HepG2 (cell line): ENCODE measurements at regions not wholly inside any gene's neighbourhood (a gene's known extent, or its start where the extent isn't known, plus 50 kb on each side); places are given as distances from the start of the nearest gene placed in this dataset.

Source experiments
- ATAC-seq: fragments of 200-7000 bp; cut with Tn5 transposase; 3 replicates; pipeline ENCODE4 v1.9.1; 2020; ENCODE audit warnings: mild to moderate bottlenecking, moderate library complexity
- BruUV-seq: library from RNA; stranded (reverse); fragments of 400-500 nt; replicated peaks from 2 replicates; lab custom pipeline; 2021; lab: Mats Ljungman, UMichigan
- CTCF ChIA-PET: fragments of 300-600 bp; formaldehyde crosslinking; extraction: SDS; loops from one replicate; lab custom pipeline; 2021; ENCODE audit warnings: low total read pairs, inconsistent platforms, low intra/inter-chr PET ratio; lab: Yijun Ruan, JAX
- POLR2A ChIA-PET: fragments of 350-600 bp; sonication (Branson Sonifier 250); formaldehyde crosslinking; loops from one replicate; lab custom pipeline; 2020; ENCODE audit warnings: antibody characterized with exemption, inconsistent platforms; lab: Yijun Ruan, JAX
- DNase-seq: peaks from one replicate; pipeline ENCODE4 v3.0.0-alpha.2; 2015; ENCODE audit warnings: low spot score
- FAIRE-seq: peaks from 3 replicates; lab custom pipeline; 2011; peaks lifted over from hg19 to GRCh38; lab: Jason Lieb, UNC
- H2AFZ ChIP-seq: one replicate; pipeline ENCODE4 v1.6.1; 2011; ENCODE audit warnings: low read length, inconsistent platforms
- H3K27ac ChIP-seq: fragments of 300-600 bp; 3 replicates; pipeline ENCODE4 v1.8.0; 2011; ENCODE audit warnings: mixed run types, mild to moderate bottlenecking, mixed read lengths, low read length, inconsistent platforms; ENCODE audit not compliant: insufficient read depth; ENCODE audit errors: extremely low read length
- H3K27me3 ChIP-seq, 2 experiments: fragments of 200-600 bp in 1 of 2; 2 replicates in 1 of 2; 3 replicates in 1 of 2; pipeline versions ENCODE4 v1.6.0 to v1.8.0; 2011; ENCODE audit warnings: low read length in 2 of 2, mild to moderate bottlenecking in 2 of 2, moderate library complexity in 2 of 2, inconsistent platforms in 1 of 2; ENCODE audit not compliant: insufficient read depth in 2 of 2, control insufficient read depth in 1 of 2
- H3K36me3 ChIP-seq, 2 experiments: fragments of 200-600 bp in 1 of 2; replicated peaks in 1 of 2; 2 replicates in 1 of 2; 3 replicates in 1 of 2; pipeline versions ENCODE4 v1.5.1 to v1.8.0; 2011; ENCODE audit warnings: low read length in 2 of 2, inconsistent platforms in 1 of 2; ENCODE audit not compliant: insufficient read depth in 2 of 2, control insufficient read depth in 1 of 2
- H3K4me1 ChIP-seq: 2 replicates; pipeline ENCODE4 v1.5.1; 2012; ENCODE audit warnings: low read length, inconsistent platforms; ENCODE audit not compliant: insufficient read depth
- H3K4me2 ChIP-seq: 2 replicates; pipeline ENCODE4 v1.6.0; 2011; ENCODE audit warnings: low read depth, low read length, inconsistent platforms
- H3K4me3 ChIP-seq, 3 experiments: fragments of 200-600 bp in 1 of 3; sonication (generic), shearing (Covaris generic) in 1 of 3; replicated peaks in 1 of 3; 2 replicates each; pipeline ENCODE4 v1.5.1; 2011 to 2016; ENCODE audit warnings: low read length in 3 of 3, inconsistent platforms in 2 of 3, low read depth in 2 of 3, mild to moderate bottlenecking in 2 of 3, control low read depth in 1 of 3, mixed read lengths in 1 of 3; ENCODE audit not compliant: insufficient read depth in 1 of 3
- H3K79me2 ChIP-seq: one replicate; pipeline ENCODE4 v1.6.1; 2011; ENCODE audit warnings: low read length, inconsistent platforms; ENCODE audit not compliant: insufficient read depth
- H3K9ac ChIP-seq: 2 replicates; pipeline ENCODE4 v1.6.0; 2011; ENCODE audit warnings: mild to moderate bottlenecking, low read depth, low read length, inconsistent platforms; ENCODE audit not compliant: insufficient read depth
- H3K9me3 ChIP-seq: 2 replicates; pipeline ENCODE4 v1.5.1; 2012; ENCODE audit warnings: mild to moderate bottlenecking, low read length
- H4K20me1 ChIP-seq: 2 replicates; pipeline ENCODE4 v1.6.0; 2011; ENCODE audit warnings: inconsistent platforms, mild to moderate bottlenecking, low read length, moderate library complexity; ENCODE audit not compliant: insufficient read depth
- MEF2D ChIP-seq: sonication (generic); formaldehyde crosslinking; IDR thresholded peaks from 2 replicates; pipeline ENCODE4 v1.5.1; 2020; ENCODE audit warnings: mild to moderate bottlenecking, missing genetic modification reagents
- NFE2L1 ChIP-seq: sonication (generic); formaldehyde crosslinking; IDR thresholded peaks from 2 replicates; pipeline ENCODE4 v1.4.0; 2020; ENCODE audit warnings: missing genetic modification reagents, mild to moderate bottlenecking, borderline replicate concordance
- ZNF350 ChIP-seq: sonication (generic); formaldehyde crosslinking; IDR thresholded peaks from 2 replicates; pipeline ENCODE4 v1.4.0; 2020; ENCODE audit warnings: mild to moderate bottlenecking, low read depth, missing genetic modification reagents, borderline replicate concordance
- ZNF816 ChIP-seq: sonication (generic); formaldehyde crosslinking; IDR thresholded peaks from 2 replicates; pipeline ENCODE4 v1.8.0; 2022; ENCODE audit warnings: missing genetic modification reagents, mild to moderate bottlenecking, borderline replicate concordance
- WGBS: methylation state at CpG from one replicate; pipeline ENCODE4 v1.1.6; 2017; ENCODE audit warnings: low lambda C conversion rate; 5-methylcytosine and 5-hydroxymethylcytosine counted together
- in situ Hi-C: cut with HindIII; loops from 2 replicates; pipeline ENCODE4 v1.10.0; 2017; ENCODE audit warnings: low pct_unique_long_range_greater_than_20kb; ENCODE audit not compliant: extremely low pct_ligation_motif_present
- intact Hi-C: fragments of 100-400 bp; cut with micrococcal nuclease; formaldehyde crosslinking; loops from one replicate; pipeline ENCODE4 v1.10.0; 2022; ENCODE audit not compliant: unreplicated experiment
- TF ChIP-seq, protein P1 (sequence below): sonication (generic); formaldehyde crosslinking; IDR thresholded peaks from 2 replicates; pipeline ENCODE4 v1.5.1; 2020; ENCODE audit warnings: mild to moderate bottlenecking, missing genetic modification reagents, moderate library complexity
- TF ChIP-seq, protein P2 (sequence below): sonication (generic); formaldehyde crosslinking; IDR thresholded peaks from 2 replicates; pipeline ENCODE4 v1.4.0; 2020; ENCODE audit warnings: mild to moderate bottlenecking, missing genetic modification reagents
- TF ChIP-seq, protein P3 (sequence below): sonication (generic); formaldehyde crosslinking; IDR thresholded peaks from 2 replicates; pipeline ENCODE4 v1.4.0; 2020; ENCODE audit warnings: missing genetic modification reagents
- TF ChIP-seq, protein P4 (sequence below): sonication (generic); formaldehyde crosslinking; IDR thresholded peaks from 2 replicates; pipeline ENCODE4 v1.8.1; 2023; ENCODE audit warnings: mild to moderate bottlenecking, inconsistent platforms, moderate library complexity, missing genetic modification reagents, borderline replicate concordance
- TF ChIP-seq, protein P5 (sequence below): sonication (generic); formaldehyde crosslinking; IDR thresholded peaks from 2 replicates; pipeline ENCODE4 v1.9.0; 2021; ENCODE audit warnings: missing genetic modification reagents, mild to moderate bottlenecking, borderline replicate concordance

DNA sequence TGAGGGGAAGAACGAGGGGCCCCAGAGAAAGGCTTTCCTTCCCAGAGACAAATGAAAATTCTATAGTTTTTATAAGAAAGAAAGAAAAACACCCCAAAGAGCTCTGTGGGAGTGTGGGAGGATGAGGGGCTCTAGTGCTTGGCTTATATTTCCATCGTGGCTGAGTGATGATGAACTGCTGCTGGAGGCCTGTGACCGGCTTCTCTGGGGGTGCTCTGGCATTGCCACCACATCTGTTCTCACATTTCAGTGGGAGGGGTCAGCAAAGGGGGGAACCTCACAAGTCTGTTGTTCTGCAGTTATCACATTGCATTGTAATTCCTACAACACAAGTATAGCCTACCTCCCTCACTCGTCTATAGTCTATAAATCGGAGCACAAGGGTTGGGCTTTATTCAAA is 67.6 kb upstream of the BACH2 start (continued):
- TF ChIP-seq, protein P1, sequence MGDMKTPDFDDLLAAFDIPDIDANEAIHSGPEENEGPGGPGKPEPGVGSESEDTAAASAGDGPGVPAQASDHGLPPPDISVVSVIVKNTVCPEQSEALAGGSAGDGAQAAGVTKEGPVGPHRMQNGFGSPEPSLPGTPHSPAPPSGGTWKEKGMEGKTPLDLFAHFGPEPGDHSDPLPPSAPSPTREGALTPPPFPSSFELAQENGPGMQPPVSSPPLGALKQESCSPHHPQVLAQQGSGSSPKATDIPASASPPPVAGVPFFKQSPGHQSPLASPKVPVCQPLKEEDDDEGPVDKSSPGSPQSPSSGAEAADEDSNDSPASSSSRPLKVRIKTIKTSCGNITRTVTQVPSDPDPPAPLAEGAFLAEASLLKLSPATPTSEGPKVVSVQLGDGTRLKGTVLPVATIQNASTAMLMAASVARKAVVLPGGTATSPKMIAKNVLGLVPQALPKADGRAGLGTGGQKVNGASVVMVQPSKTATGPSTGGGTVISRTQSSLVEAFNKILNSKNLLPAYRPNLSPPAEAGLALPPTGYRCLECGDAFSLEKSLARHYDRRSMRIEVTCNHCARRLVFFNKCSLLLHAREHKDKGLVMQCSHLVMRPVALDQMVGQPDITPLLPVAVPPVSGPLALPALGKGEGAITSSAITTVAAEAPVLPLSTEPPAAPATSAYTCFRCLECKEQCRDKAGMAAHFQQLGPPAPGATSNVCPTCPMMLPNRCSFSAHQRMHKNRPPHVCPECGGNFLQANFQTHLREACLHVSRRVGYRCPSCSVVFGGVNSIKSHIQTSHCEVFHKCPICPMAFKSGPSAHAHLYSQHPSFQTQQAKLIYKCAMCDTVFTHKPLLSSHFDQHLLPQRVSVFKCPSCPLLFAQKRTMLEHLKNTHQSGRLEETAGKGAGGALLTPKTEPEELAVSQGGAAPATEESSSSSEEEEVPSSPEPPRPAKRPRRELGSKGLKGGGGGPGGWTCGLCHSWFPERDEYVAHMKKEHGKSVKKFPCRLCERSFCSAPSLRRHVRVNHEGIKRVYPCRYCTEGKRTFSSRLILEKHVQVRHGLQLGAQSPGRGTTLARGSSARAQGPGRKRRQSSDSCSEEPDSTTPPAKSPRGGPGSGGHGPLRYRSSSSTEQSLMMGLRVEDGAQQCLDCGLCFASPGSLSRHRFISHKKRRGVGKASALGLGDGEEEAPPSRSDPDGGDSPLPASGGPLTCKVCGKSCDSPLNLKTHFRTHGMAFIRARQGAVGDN (CRISPR knock-in tag): no peak
- TF ChIP-seq, protein P2, sequence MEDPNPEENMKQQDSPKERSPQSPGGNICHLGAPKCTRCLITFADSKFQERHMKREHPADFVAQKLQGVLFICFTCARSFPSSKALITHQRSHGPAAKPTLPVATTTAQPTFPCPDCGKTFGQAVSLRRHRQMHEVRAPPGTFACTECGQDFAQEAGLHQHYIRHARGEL (CRISPR knock-in tag): no peak

DNA sequence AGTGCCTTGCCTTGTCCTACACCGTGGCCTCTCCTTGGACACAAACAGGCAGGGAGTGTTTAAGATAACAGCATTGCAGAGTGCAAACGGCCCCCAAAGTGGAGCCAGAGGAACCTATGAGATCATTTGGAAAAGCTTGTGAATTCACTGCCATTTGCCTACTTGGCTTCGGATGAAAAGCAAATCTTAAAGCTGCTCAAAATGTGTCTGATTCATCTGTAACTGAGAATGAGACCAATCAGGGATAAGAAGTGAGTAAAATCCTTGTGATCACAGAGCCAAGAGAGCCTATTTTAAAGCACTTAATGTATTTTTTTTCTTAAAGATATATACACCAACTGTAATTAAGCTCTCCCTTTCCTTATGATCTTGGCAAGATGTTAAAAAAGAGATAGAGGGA is 65.7 kb upstream of the BACH2 start:
- H3K36me3 ChIP-seq: no peaks in the 10 kb centered on the region
- no peak for DNase-seq
- no peaks in the 10 kb centered on the region for H3K4me1 ChIP-seq
- H3K9me3 ChIP-seq: no peaks in the 10 kb centered on the region
- ATAC-seq: no peak
- no peak overlapping the region for H3K4me3 ChIP-seq
- no peak overlapping the region for H3K4me2 ChIP-seq
- CTCF ChIA-PET: no interaction called here
- WGBS: 8% methylated on average over 3 of the region's 3 CpGs
- H3K27me3 ChIP-seq: 0 out of 5 replicates have a peak, but pooled peaks cover 0 to 3% of the 10 kb centered on the region in 2 experiments
- no TSS peak for BruUV-seq
- intact Hi-C loops (no loop called here), in situ Hi-C loops (no loop called here)
- H4K20me1 ChIP-seq: no peaks in the 10 kb centered on the region
- TF ChIP-seq, protein P3, sequence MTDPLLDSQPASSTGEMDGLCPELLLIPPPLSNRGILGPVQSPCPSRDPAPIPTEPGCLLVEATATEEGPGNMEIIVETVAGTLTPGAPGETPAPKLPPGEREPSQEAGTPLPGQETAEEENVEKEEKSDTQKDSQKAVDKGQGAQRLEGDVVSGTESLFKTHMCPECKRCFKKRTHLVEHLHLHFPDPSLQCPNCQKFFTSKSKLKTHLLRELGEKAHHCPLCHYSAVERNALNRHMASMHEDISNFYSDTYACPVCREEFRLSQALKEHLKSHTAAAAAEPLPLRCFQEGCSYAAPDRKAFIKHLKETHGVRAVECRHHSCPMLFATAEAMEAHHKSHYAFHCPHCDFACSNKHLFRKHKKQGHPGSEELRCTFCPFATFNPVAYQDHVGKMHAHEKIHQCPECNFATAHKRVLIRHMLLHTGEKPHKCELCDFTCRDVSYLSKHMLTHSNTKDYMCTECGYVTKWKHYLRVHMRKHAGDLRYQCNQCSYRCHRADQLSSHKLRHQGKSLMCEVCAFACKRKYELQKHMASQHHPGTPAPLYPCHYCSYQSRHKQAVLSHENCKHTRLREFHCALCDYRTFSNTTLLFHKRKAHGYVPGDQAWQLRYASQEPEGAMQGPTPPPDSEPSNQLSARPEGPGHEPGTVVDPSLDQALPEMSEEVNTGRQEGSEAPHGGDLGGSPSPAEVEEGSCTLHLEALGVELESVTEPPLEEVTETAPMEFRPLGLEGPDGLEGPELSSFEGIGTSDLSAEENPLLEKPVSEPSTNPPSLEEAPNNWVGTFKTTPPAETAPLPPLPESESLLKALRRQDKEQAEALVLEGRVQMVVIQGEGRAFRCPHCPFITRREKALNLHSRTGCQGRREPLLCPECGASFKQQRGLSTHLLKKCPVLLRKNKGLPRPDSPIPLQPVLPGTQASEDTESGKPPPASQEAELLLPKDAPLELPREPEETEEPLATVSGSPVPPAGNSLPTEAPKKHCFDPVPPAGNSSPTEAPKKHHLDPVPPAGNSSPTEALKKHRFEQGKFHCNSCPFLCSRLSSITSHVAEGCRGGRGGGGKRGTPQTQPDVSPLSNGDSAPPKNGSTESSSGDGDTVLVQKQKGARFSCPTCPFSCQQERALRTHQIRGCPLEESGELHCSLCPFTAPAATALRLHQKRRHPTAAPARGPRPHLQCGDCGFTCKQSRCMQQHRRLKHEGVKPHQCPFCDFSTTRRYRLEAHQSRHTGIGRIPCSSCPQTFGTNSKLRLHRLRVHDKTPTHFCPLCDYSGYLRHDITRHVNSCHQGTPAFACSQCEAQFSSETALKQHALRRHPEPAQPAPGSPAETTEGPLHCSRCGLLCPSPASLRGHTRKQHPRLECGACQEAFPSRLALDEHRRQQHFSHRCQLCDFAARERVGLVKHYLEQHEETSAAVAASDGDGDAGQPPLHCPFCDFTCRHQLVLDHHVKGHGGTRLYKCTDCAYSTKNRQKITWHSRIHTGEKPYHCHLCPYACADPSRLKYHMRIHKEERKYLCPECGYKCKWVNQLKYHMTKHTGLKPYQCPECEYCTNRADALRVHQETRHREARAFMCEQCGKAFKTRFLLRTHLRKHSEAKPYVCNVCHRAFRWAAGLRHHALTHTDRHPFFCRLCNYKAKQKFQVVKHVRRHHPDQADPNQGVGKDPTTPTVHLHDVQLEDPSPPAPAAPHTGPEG (CRISPR knock-in tag): no peak
- TF ChIP-seq ZNF816 (CRISPR knock-in tag) (no peak), MEF2D (CRISPR knock-in tag) (no peak), ZNF350 (no peak), NFE2L1 (CRISPR knock-in tag) (no peak)
- TF ChIP-seq, protein P4, sequence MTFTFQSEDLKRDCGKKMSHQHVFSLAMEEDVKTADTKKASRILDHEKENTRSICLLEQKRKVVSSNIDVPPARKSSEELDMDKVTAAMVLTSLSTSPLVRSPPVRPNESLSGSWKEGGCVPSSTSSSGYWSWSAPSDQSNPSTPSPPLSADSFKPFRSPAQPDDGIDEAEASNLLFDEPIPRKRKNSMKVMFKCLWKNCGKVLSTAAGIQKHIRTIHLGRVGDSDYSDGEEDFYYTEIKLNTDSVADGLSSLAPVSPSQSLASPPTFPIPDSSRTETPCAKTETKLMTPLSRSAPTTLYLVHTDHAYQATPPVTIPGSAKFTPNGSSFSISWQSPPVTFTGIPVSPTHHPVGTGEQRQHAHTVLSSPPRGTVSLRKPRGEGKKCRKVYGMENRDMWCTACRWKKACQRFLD: no peak
- TF ChIP-seq, protein P5, sequence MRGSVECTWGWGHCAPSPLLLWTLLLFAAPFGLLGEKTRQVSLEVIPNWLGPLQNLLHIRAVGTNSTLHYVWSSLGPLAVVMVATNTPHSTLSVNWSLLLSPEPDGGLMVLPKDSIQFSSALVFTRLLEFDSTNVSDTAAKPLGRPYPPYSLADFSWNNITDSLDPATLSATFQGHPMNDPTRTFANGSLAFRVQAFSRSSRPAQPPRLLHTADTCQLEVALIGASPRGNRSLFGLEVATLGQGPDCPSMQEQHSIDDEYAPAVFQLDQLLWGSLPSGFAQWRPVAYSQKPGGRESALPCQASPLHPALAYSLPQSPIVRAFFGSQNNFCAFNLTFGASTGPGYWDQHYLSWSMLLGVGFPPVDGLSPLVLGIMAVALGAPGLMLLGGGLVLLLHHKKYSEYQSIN (CRISPR knock-in tag): no peak
- no peak overlapping the region for H3K27ac ChIP-seq
- no peak for FAIRE-seq
- H3K9ac ChIP-seq: no peak overlapping the region
- H2AFZ ChIP-seq: no peak overlapping the region
- POLR2A ChIA-PET: no interaction called here
- no peaks in the 10 kb centered on the region for H3K79me2 ChIP-seq
